ENCODE measurements at regions not wholly inside any gene's neighbourhood (a gene's known extent, or its start where the extent isn't known, plus 50 kb on each side); places are given as distances from the start of the nearest gene placed in this dataset.

DNA sequence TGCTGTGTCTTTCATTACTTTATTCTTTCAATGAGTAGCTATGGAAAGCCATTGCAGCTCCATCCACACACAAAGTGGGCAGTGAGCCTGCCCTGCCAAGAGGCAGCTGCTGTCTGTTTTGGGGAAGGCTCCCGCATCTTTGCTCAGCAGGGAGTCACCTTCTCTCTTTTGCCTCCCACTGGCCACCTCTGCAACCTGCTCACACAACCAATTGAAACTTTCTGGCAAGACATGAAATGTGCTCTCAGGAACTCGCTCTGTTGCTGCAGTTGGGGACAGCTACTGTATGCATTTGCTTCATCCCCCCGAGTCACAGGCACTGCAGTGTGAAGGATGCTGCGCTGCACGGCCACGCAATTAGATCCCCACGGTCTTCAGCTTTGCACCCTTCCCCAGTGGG is 244.8 kb upstream of the NFE2L3 start:
- TF ChIP-seq, protein P1, sequence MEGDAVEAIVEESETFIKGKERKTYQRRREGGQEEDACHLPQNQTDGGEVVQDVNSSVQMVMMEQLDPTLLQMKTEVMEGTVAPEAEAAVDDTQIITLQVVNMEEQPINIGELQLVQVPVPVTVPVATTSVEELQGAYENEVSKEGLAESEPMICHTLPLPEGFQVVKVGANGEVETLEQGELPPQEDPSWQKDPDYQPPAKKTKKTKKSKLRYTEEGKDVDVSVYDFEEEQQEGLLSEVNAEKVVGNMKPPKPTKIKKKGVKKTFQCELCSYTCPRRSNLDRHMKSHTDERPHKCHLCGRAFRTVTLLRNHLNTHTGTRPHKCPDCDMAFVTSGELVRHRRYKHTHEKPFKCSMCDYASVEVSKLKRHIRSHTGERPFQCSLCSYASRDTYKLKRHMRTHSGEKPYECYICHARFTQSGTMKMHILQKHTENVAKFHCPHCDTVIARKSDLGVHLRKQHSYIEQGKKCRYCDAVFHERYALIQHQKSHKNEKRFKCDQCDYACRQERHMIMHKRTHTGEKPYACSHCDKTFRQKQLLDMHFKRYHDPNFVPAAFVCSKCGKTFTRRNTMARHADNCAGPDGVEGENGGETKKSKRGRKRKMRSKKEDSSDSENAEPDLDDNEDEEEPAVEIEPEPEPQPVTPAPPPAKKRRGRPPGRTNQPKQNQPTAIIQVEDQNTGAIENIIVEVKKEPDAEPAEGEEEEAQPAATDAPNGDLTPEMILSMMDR (conservative IDR thresholded peaks at IDR 0.05 in 1 of 2, IDR thresholded peaks at IDR 0.05 in 1 of 2; ENCODE audit: low read depth in 1 of 2, low read length in 2 of 2), result no peak
- TF ChIP-seq EZH2 (IDR thresholded peaks at IDR 0.05; ENCODE audit: low read length, missing control alignments), result no peak
